ENCODE measurements at regions not wholly inside any gene's neighbourhood (a gene's known extent, or its start where the extent isn't known, plus 50 kb on each side); places are given as distances from the start of the nearest gene placed in this dataset.

DNA sequence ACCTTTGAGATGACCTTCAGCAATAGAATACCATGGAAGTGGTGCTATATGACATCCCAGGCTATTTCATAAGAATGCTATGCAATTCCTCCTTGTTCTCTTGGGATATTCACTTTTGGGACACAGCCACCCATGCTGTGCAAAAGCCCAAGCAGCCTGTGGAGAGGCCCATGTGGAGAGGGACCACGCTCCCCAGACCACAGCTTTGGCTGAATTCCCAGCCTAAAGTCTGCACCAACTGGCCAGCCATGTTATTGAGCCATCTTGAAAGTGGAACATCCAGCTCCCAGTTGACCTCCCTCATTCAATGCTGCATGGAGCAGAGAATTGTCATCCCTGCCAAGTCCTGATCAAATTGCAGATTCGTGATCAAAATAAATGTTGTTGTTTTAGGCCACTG lies 275.1 kb downstream of the SUDS3 start:
- Mint-ChIP-seq H3K4me3 (no peak overlapping the region), H3K9me3 (peaks cover 3 to 6% of the 10 kb centered on the region in 2 donors), H3K27ac (no peak overlapping the region), H3K36me3 (no peaks in the 10 kb centered on the region), H3K27me3 (ENCODE audit: low read depth in 2 of 2) (peaks cover 0 to 2% of the 10 kb centered on the region in 2 donors), H3K4me1 (no peaks in the 10 kb centered on the region)
- TF ChIP-seq, protein P1, sequence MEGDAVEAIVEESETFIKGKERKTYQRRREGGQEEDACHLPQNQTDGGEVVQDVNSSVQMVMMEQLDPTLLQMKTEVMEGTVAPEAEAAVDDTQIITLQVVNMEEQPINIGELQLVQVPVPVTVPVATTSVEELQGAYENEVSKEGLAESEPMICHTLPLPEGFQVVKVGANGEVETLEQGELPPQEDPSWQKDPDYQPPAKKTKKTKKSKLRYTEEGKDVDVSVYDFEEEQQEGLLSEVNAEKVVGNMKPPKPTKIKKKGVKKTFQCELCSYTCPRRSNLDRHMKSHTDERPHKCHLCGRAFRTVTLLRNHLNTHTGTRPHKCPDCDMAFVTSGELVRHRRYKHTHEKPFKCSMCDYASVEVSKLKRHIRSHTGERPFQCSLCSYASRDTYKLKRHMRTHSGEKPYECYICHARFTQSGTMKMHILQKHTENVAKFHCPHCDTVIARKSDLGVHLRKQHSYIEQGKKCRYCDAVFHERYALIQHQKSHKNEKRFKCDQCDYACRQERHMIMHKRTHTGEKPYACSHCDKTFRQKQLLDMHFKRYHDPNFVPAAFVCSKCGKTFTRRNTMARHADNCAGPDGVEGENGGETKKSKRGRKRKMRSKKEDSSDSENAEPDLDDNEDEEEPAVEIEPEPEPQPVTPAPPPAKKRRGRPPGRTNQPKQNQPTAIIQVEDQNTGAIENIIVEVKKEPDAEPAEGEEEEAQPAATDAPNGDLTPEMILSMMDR (IDR thresholded peaks at IDR 0.05), result no peak
- Histone ChIP-seq H3K9me3 (ENCODE audit: control insufficient read depth, insufficient read depth, low read length) (no peaks in the 10 kb centered on the region), H3K36me3 (ENCODE audit: control insufficient read depth, insufficient read depth, low read length) (no peaks in the 10 kb centered on the region), H3K4me3 (ENCODE audit: low read length) (no peak overlapping the region), H3K4me1 (ENCODE audit: control insufficient read depth, insufficient read depth, low read length) (no peaks in the 10 kb centered on the region), H3K27me3 (ENCODE audit: control insufficient read depth, insufficient read depth, low read length) (no peaks in the 10 kb centered on the region), H3K27ac (ENCODE audit: low read length) (no peak overlapping the region)
- DNase-seq, result no peak
- 67% methylated on average over 2 of the region's 2 CpGs for WGBS (ENCODE audit: insufficient coverage)
- intact Hi-C loops (cut with micrococcal nuclease), result no loop called here
- ATAC-seq, result no peak

DNA sequence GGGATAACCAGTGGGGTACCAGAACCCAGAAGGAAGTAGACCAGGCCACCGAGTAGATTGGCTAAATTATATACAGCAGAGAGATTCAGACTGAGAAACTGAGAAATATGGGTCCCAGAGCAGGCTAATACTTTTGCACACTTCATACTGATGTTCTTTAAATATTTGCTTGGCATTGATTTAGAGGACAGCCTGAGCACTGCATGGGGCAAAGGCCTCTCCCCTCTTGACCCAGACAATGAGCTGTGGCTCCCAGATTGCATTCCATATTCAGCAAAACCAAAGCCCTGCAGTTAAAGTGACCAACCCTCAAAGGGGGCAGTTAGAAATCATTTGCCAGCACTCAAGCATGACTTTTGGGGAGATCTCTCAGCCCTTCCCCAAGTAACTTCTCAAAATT lies 279.2 kb downstream of the SUDS3 start:
- peaks cover 0 to 2% of the 10 kb centered on the region in 2 donors for H3K27me3 Mint-ChIP-seq (ENCODE audit: low read depth in 2 of 2)
- H3K27ac ChIP-seq (ENCODE audit: low read length), result no peak overlapping the region
- peaks cover 3 to 6% of the 10 kb centered on the region in 2 donors for H3K9me3 Mint-ChIP-seq
- H3K4me1 Mint-ChIP-seq, result no peaks in the 10 kb centered on the region
- H3K9me3 ChIP-seq (ENCODE audit: control insufficient read depth, insufficient read depth, low read length), result no peaks in the 10 kb centered on the region
- ATAC-seq (no peak), DNase-seq (no peak)
- no peaks in the 10 kb centered on the region for H3K36me3 Mint-ChIP-seq
- no peaks in the 10 kb centered on the region for H3K27me3 ChIP-seq (ENCODE audit: control insufficient read depth, insufficient read depth, low read length)
- no peaks in the 10 kb centered on the region for H3K4me1 ChIP-seq (ENCODE audit: control insufficient read depth, insufficient read depth, low read length)
- no peak overlapping the region for H3K4me3 ChIP-seq (ENCODE audit: low read length)
- no peaks in the 10 kb centered on the region for H3K36me3 ChIP-seq (ENCODE audit: control insufficient read depth, insufficient read depth, low read length)
- no peak overlapping the region for H3K4me3 Mint-ChIP-seq
- intact Hi-C loops (cut with micrococcal nuclease), result no loop called here
- TF ChIP-seq, protein P1 (IDR thresholded peaks at IDR 0.05), result no peak
- H3K27ac Mint-ChIP-seq, result no peak overlapping the region
- 78% methylated on average over 1 of the region's 1 CpG for WGBS (ENCODE audit: insufficient coverage)

DNA sequence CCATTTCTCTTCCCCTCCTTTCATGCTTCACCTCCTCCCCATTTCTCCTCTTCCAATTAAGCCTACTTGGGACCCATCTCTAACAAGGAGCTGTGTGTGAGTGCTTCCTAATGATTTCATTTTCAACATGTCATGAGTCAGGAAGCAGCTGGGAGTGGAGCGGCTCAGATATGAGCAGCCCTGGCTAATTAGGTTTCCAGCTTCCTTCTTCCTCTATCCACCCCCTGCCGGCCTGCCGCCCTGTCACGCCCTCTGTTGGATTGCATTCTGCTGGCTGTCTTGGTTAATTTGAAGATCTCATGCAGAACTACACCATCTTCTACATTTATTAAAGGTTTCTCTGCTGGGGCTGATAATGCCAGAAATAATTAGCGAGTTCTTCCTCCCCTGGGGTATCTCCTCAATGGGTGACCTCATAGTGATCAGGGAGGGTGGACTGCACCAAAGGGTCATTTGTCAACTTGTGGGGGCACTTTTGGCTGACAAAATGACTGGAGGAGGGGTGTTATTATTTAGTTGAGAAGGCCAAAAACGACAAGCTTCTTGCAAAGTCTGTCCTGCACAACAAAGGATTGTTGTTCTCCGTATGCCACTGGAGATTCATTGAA lies 300.9 kb upstream of the SRRM4 start:
- ATAC-seq, result no peak
- Mint-ChIP-seq H3K27me3 (ENCODE audit: low read depth in 2 of 2) (peaks cover 3 to 7% of the 10 kb centered on the region in 2 donors), H3K27ac (no peak overlapping the region), H3K9me3 (peaks cover 3 to 6% of the 10 kb centered on the region in 2 donors), H3K4me3 (no peak overlapping the region), H3K36me3 (no peaks in the 10 kb centered on the region), H3K4me1 (no peaks in the 10 kb centered on the region)
- Histone ChIP-seq H3K4me1 (ENCODE audit: control insufficient read depth, insufficient read depth, low read length) (no peaks in the 10 kb centered on the region), H3K27ac (ENCODE audit: low read length) (no peak overlapping the region), H3K4me3 (ENCODE audit: low read length) (no peak overlapping the region), H3K36me3 (ENCODE audit: control insufficient read depth, insufficient read depth, low read length) (no peaks in the 10 kb centered on the region), H3K27me3 (ENCODE audit: control insufficient read depth, insufficient read depth, low read length) (no peaks in the 10 kb centered on the region), H3K9me3 (ENCODE audit: control insufficient read depth, insufficient read depth, low read length) (no peaks in the 10 kb centered on the region)
- no peak for DNase-seq
- TF ChIP-seq, protein P1 (IDR thresholded peaks at IDR 0.05), result no peak
- 26% methylated on average over 7 of the region's 7 CpGs for WGBS (ENCODE audit: insufficient coverage)
- intact Hi-C loops (cut with micrococcal nuclease), result no loop called here

DNA sequence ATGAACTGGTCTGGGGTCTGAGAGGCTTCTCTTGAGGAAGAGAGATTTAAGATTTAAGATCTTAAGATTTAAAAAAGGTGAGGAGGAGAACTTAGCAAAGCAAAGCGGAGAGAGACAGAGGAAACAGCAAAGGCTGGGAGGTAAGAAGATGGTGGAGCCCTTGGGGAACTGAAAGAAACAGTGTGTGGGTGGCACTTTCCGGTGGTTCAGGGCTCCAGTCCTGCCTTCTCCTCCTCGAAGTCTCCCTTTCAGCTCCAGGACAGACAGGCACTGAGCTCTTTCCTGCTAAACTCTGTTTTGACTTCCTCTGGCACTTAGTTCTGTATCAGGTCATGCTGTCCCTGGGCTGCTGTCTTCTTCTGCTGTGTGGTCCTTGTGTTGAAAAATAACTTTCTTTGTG lies 298.7 kb upstream of the SRRM4 start:
- Histone ChIP-seq H3K9me3 (ENCODE audit: control insufficient read depth, insufficient read depth, low read length) (no peaks in the 10 kb centered on the region), H3K4me1 (ENCODE audit: control insufficient read depth, insufficient read depth, low read length) (no peaks in the 10 kb centered on the region), H3K36me3 (ENCODE audit: control insufficient read depth, insufficient read depth, low read length) (no peaks in the 10 kb centered on the region), H3K27me3 (ENCODE audit: control insufficient read depth, insufficient read depth, low read length) (no peaks in the 10 kb centered on the region), H3K4me3 (ENCODE audit: low read length) (no peak overlapping the region), H3K27ac (ENCODE audit: low read length) (no peak overlapping the region)
- Mint-ChIP-seq H3K9me3 (peaks cover 3 to 4% of the 10 kb centered on the region in 2 donors), H3K27me3 (ENCODE audit: low read depth in 2 of 2) (peaks cover 3 to 7% of the 10 kb centered on the region in 2 donors), H3K36me3 (no peaks in the 10 kb centered on the region), H3K27ac (no peak overlapping the region), H3K4me1 (no peaks in the 10 kb centered on the region), H3K4me3 (no peak overlapping the region)
- intact Hi-C loops (cut with micrococcal nuclease), result no loop called here
- TF ChIP-seq, protein P1 (IDR thresholded peaks at IDR 0.05), result no peak
- no peak for ATAC-seq
- WGBS (ENCODE audit: insufficient coverage), result 51% methylated on average over 3 of the region's 3 CpGs
- DNase-seq, result no peak

Measured in natural killer cell (primary cell).